ENCODE measurements at regions not wholly inside any gene's neighbourhood (a gene's known extent, or its start where the extent isn't known, plus 50 kb on each side); places are given as distances from the start of the nearest gene placed in this dataset.

DNA sequence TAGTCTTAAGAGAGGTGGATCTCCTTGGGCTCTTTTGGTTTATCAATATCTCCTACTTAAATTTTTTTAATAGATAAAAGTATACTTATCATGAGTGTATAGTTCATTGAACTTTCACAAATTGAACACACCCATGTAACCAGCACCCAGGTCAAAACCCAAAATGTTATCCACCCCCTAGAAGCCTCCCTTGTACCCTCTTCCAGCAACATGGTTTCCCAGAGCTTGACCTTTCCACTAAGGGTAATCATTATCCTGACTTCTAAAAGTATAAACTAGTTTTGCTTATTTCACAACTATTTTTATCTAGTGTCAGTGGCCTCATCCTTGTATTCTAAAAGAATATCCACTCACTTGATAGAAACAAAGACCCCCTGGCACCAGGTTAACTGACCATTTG lies 106.8 kb downstream of the MDH1 start:
- TF ChIP-seq, protein P1, sequence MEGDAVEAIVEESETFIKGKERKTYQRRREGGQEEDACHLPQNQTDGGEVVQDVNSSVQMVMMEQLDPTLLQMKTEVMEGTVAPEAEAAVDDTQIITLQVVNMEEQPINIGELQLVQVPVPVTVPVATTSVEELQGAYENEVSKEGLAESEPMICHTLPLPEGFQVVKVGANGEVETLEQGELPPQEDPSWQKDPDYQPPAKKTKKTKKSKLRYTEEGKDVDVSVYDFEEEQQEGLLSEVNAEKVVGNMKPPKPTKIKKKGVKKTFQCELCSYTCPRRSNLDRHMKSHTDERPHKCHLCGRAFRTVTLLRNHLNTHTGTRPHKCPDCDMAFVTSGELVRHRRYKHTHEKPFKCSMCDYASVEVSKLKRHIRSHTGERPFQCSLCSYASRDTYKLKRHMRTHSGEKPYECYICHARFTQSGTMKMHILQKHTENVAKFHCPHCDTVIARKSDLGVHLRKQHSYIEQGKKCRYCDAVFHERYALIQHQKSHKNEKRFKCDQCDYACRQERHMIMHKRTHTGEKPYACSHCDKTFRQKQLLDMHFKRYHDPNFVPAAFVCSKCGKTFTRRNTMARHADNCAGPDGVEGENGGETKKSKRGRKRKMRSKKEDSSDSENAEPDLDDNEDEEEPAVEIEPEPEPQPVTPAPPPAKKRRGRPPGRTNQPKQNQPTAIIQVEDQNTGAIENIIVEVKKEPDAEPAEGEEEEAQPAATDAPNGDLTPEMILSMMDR (IDR thresholded peaks at IDR 0.05; ENCODE audit: low read depth, low read length): no peak
- no peak for TF ChIP-seq EZH2phosphoT487 (IDR thresholded peaks at IDR 0.05; ENCODE audit: low read depth)

Data from OCI-LY3 (cell line).